K562 (cell line): ENCODE measurements at regions not wholly inside any gene's neighbourhood (a gene's known extent, or its start where the extent isn't known, plus 50 kb on each side); places are given as distances from the start of the nearest gene placed in this dataset.

ENCODE experiments used
- CBFA2T2 ChIP-seq: fragments of 450-650 bp; conservative IDR thresholded peaks from 2 replicates; pipeline ENCODE4 v1.6.1; 2017; ENCODE audit warnings: mild to moderate bottlenecking
- ERF ChIP-seq: fragments of 450-650 bp; formaldehyde crosslinking; IDR thresholded peaks from 2 replicates; pipeline ENCODE4 v1.4.0; 2020; ENCODE audit warnings: mild to moderate bottlenecking, mixed read lengths
- EZH2 ChIP-seq: IDR thresholded peaks from 2 replicates; pipeline ENCODE4 v1.6.1; 2012; ENCODE audit warnings: low read depth, mild to moderate bottlenecking, inconsistent platforms, low read length, borderline replicate concordance
- JUND ChIP-seq, 2 experiments: IDR thresholded peaks; 2 replicates in 1 of 2; 3 replicates in 1 of 2; pipeline ENCODE4 v1.6.1; 2011; ENCODE audit warnings: borderline replicate concordance in 2 of 2, low read depth in 2 of 2, low read length in 2 of 2, improper control_type of control experiment in 1 of 2, missing biosample characterization in 1 of 2, missing genetic modification characterization in 1 of 2, missing genetic modification reagents in 1 of 2
- MCM7 ChIP-seq, 2 experiments: fragments of 450-650 bp; IDR thresholded peaks; 2 replicates each; pipeline ENCODE4 v1.6.1; 2016 to 2018
- NR2C2 ChIP-seq, 2 experiments: fragments of 200-800 bp in 1 of 2; sonication (Bioruptor generic) in 1 of 2; sonication (generic) in 1 of 2; formaldehyde crosslinking in 1 of 2; IDR thresholded peaks; 2 replicates each; pipeline versions ENCODE4 v1.6.1 to v1.8.0; 2016 to 2022; ENCODE audit warnings: mild to moderate bottlenecking in 1 of 2, missing compliant biosample characterization in 1 of 2, missing genetic modification characterization in 1 of 2, missing genetic modification reagents in 1 of 2
- SPI1 ChIP-seq: IDR thresholded peaks from 2 replicates; pipeline ENCODE4 v1.6.1; 2011; ENCODE audit warnings: low read depth, low read length, control low read depth, borderline replicate concordance
- ZBTB7A ChIP-seq: IDR thresholded peaks from 2 replicates; pipeline ENCODE4 v1.6.1; 2011; ENCODE audit warnings: low read depth, mild to moderate bottlenecking, low read length, moderate library complexity, borderline replicate concordance; ENCODE audit not compliant: control insufficient read depth
- ZBTB8A ChIP-seq: fragments of 450-650 bp; IDR thresholded peaks from 2 replicates; pipeline ENCODE4 v1.6.1; 2018; ENCODE audit warnings: mild to moderate bottlenecking, moderate library complexity; ENCODE audit not compliant: partially characterized antibody
- ZKSCAN8 ChIP-seq: fragments of 200-800 bp; sonication (Bioruptor generic); IDR thresholded peaks from 2 replicates; pipeline ENCODE4 v1.6.1; 2016; ENCODE audit warnings: missing genetic modification characterization, missing compliant biosample characterization
- ZNF407 ChIP-seq: fragments of 450-650 bp; IDR thresholded peaks from 2 replicates; pipeline ENCODE4 v1.6.1; 2016; ENCODE audit warnings: low read depth
- TF ChIP-seq, protein P1 (sequence below), 3 experiments: IDR thresholded peaks in 2 of 3; conservative IDR thresholded peaks in 1 of 3; 2 replicates each; pipeline ENCODE4 v1.5.1; 2011 to 2012; ENCODE audit warnings: low read length in 3 of 3, mild to moderate bottlenecking in 3 of 3, control low read depth in 2 of 3, improper control_type of control experiment in 1 of 3, inconsistent platforms in 1 of 3, low read depth in 1 of 3, mixed read lengths in 1 of 3, moderate library complexity in 1 of 3; ENCODE audit not compliant: insufficient read depth in 2 of 3

DNA sequence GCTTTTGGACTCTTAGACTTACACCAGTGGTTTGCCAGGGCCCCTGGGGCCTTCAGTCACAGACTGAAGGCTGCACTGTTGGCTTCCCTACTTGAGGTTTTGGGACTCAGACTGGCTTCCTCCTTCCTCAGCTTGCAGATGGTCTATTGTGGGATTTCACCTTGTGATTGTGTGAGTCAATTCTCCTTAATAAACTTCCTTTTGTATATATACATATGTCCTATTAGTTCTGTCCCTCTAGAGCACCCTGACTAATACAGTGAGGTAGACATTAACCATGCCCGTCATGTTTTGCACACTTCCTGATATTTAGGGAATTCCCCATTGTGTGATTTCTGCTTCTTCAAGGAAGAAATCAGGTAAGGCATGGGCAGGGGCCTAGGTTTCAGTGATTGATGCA lies 147.8 kb upstream of the CA10 start:
- TF ChIP-seq SPI1 (no peak), CBFA2T2 (no peak), ZNF407 (no peak), NR2C2 (CRISPR knock-in tag; IDR thresholded peaks at IDR 0.05) (no peak), NR2C2 (tag; IDR thresholded peaks at IDR 0.05) (no peak), ZBTB7A (no peak), ERF (CRISPR knock-in tag) (no peak), JUND (IDR thresholded peaks at IDR 0.05; ENCODE audit: borderline replicate concordance, low read depth, low read length) (no peak), JUND (tag; IDR thresholded peaks at IDR 0.05; ENCODE audit: borderline replicate concordance, low read depth, low read length) (no peak), MCM7 (IDR thresholded peaks at IDR 0.05) (no peak), ZKSCAN8 (CRISPR knock-in tag) (no peak), EZH2 (no peak), ZBTB8A (no peak)
- TF ChIP-seq, protein P1, sequence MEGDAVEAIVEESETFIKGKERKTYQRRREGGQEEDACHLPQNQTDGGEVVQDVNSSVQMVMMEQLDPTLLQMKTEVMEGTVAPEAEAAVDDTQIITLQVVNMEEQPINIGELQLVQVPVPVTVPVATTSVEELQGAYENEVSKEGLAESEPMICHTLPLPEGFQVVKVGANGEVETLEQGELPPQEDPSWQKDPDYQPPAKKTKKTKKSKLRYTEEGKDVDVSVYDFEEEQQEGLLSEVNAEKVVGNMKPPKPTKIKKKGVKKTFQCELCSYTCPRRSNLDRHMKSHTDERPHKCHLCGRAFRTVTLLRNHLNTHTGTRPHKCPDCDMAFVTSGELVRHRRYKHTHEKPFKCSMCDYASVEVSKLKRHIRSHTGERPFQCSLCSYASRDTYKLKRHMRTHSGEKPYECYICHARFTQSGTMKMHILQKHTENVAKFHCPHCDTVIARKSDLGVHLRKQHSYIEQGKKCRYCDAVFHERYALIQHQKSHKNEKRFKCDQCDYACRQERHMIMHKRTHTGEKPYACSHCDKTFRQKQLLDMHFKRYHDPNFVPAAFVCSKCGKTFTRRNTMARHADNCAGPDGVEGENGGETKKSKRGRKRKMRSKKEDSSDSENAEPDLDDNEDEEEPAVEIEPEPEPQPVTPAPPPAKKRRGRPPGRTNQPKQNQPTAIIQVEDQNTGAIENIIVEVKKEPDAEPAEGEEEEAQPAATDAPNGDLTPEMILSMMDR (IDR thresholded peaks at IDR 0.05 in 2 of 3, conservative IDR thresholded peaks at IDR 0.05 in 1 of 3; ENCODE audit: insufficient read depth in 2 of 3, low read depth in 1 of 3, low read length in 3 of 3): no peak
